GM18867 (cell line): ENCODE measurements at regions not wholly inside any gene's neighbourhood (a gene's known extent, or its start where the extent isn't known, plus 50 kb on each side); places are given as distances from the start of the nearest gene placed in this dataset.
"Not testable (repeated sequence)": the region's sequence is repeated elsewhere in the genome, so short reads cannot be mapped to it uniquely, and the experiment has no call there.

Experiments used
- ATAC-seq: cut with Tn5 transposase; IDR thresholded peaks from one replicate; pipeline ENCODE4 v1.9.1; 2021; ENCODE audit warnings: mild to moderate bottlenecking, moderate library complexity; ENCODE audit not compliant: unreplicated experiment

DNA sequence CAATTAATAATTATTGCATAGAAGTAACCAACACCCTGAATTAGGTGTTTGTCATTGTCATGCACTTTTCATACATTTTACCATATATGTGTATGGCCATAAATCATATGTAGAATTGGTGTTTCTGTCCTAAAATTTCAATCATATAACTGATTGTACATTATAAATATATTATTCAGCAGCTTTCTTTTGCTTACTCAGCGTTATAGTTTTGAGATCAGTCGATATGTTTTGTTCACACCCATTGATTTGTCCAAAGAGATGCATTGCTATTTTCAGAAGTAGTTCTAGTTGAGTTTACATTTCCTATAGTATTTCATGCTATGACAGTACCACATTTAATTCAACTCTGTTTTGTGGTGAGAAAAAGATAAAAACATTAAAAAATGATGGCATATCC is 50.5 kb upstream of the PARP4 start:
- no peak for ATAC-seq

DNA sequence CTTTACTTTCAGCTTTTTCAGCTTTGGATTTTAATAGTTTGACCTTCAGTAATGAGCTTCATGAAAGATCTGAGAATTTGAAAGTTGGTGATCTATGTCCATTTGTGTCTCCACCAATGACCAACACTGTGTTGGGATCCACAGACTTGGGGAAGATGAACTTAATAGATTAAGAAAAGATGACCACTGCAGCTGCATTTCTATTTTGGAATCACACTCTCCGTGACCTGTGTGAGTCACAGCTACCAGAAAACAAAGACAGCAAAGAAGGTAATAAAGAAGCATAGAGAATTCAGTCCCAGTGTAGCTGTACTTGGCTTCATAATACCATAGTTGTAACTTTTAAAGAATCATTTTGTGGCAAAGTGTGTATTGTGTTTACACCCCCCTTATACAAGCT is 51.4 kb upstream of the PARP4 start:
- ATAC-seq = not testable (repeated sequence)

DNA sequence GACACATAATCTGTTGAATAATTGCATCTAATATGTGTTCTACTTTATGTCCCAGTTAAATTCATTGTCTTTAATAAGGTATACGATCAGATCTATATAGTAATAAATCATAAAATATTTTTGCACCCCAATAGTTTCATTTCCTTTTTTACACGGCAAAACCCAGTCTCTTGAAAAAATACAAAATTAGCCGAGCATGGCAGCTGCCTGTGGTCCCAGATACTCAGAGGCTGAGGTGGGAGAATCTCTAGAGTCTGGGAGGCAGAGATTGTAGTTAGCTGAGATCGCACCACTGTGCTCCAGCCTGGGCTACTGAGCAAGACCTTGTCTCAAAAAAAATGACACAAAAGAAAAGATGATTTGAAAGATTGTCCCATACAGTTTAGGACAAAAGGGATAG is 52.3 kb upstream of the PARP4 start:
- peak; percentile 62 for ATAC-seq

DNA sequence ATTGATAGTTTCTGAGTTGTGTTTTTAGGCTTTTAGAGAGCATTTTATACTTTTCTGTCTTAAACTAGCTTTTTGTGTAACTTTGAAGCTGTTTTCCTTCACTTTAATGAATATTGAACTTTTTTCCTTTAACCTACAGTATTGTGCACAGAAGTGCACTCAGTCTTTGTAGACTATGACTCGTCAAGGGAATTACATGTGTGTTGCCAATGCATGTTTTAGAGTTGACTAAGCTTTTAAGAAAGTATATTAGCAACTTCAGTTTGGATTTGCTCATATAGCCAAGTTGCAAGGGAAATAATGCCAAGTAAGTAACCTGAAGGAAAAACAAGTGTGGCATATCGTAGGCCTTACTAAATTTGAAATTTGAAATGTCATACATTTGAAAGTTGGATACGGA is 55.0 kb upstream of the PARP4 start:
- not testable (repeated sequence) for ATAC-seq

DNA sequence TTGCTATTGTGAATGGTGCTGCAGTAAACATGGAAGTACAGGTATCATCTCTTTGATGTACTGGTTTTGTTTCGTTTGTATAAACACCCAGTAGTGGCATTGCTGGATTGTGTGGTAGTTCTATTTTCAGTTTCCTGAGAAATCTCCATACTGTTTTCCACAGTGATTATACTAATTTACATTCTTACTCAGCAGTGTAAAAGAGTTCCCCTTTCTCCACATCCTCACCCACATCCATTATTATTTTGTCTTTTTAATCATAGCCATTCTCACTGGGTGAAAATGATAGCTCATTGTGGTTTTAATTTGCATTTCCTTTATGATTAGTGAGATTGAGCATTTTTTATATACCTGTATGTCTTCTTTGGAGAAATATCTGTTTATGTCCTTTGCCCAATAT is 62.3 kb upstream of the PARP4 start:
- ATAC-seq = no peak

DNA sequence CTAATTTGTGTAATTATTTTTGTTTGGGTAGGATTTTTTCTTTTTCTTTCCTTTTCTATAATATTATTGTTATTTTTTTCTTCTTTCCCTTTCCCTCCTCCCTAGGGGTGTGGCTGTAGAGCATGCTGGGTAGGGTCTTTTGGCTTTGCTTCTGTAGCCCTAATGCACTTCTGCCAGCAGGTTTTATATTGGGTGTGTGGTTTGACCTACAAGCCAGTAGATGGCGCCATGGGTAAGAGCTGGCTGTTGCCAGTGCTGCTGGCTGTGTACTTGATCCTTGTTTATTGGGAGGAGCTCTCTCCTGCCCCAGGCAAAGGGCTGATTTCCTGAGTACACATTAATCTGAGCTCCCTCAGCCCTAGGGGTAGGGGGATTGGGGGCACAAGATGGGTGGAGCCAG is 67.7 kb upstream of the PARP4 start:
- ATAC-seq = not testable (repeated sequence)

DNA sequence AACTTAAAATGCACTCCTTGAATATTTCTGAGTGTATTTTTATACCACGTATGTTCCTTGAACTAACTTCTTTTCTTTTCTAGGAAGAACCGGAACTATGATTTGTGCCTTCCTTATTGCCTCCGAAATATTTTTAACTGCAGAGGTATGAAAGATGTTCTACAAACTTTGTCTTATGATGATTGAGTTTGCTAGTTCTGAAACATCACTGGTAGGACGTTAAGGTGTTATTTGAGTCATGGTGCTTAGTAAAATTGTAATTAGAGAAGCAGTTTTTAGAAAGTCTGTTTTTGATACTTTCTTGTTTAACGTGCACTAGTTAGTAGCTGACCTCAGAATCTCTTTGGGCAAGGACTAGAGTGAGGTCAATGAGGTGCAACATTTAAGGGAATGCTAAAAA is 69.0 kb upstream of the PARP4 start:
- ATAC-seq = not testable (repeated sequence)

DNA sequence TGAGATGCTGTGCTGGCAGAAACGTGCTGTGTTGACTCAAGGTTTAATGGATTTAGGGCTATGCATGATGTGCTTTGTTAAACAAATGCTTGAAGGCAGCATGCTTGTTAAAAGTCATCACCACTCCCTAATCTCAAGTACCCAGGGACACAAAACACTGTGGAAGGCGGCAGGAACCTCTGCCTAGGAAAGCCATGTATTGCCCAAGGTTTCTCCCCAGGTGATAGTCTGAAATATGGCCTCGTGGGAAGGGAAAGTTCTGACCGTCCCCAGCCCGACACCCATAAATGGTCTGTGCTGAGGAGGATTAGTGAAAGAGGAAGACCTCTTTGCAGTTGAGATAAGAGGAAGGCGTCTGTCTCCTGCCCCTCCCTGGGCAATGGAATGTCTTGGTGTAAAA is 79.1 kb upstream of the PARP4 start:
- not testable (repeated sequence) for ATAC-seq

DNA sequence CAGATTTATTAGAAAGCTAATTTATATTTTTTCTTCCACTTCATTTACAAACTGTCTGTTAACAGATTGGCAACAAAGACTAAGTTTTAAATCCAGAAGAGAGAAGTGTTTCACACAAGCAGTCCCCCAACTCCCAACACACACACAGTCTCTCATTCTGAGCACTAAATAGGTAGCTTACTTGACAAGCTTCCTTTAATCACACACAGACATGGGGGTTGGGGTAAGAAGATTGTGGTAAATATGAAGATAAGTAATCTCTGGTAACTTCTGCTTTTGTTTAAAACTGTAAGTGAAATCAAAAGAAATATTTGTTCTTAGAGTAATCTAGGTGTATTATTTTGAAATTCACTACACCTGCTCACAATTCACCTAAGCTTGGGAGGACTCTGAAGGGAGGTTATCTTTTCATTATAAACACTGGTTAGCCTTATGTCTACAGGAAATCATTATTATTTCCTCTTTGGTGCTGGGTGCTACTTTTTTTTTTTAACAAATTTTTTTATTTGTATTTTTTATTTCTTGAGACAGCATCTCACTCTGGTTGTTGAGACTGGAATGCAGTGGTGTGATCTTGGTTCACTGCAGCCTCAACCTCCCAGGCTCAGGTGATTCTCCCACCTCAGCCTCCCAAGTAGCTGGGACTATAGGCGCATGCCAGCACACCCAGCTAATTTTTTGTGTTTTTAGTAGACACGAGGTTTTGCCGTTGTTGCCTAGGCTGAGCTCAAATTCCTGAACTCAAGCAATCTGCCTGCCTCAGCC is 82.1 kb upstream of the ATP12A start:
- ATAC-seq = not testable (repeated sequence)

DNA sequence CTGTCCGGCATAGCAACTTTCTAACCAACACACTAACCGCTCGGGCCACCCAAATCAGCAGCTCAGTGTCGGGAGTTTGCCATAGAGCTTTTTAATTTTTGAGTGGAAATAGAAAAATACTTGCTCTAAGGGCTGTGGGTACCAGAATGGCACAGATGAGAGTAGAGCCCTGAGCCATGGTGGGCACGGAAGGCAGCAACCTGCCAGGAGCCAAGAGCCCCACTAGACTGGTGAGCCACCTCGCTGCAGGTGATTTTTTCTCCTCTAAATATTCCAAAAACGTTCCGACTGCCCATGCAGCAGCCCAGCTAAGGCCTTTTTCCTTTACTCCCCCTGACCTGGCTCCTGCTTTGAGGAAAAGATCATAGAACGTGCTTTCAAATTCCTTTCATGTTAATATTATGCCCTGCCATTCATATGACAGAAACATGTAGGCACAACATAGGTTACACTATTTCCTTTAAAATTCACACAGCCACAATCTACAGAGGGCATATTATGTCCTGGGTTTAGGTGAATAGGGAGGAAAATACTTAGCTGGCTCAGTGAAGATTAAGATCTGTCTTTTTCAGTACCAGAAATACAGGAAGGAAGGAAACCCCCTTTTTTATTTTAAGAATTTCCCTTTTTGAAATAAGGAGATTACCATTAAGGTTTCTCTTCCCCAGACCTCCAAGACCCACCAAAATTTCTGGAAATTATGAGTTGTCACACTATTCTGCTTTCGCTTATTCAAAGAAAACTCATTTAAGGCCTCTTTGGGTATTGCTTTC is 81.0 kb upstream of the ATP12A start:
- not testable (repeated sequence) for ATAC-seq

DNA sequence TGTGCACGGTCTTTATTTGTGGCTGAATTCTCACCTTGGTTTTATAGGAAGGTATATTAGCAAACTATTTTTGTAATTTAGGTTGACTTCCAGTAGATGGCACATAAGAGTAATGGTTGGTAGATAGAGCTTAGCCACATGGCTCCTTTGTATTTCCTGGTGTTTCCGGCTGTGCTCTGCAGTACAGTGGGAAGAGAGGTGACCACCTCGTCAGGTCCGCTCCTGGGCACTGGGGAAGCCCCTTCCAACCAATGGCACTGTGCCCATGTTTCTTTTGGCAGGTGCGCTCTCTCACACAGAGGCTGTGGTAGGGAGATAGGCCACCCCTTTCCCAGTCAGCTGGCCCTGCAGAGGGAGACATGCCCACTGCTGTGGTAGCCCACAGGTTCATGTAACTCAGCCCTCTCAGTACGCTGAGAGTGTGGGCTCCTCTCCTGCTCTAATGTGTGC is 74.3 kb upstream of the ATP12A start:
- no peak for ATAC-seq

DNA sequence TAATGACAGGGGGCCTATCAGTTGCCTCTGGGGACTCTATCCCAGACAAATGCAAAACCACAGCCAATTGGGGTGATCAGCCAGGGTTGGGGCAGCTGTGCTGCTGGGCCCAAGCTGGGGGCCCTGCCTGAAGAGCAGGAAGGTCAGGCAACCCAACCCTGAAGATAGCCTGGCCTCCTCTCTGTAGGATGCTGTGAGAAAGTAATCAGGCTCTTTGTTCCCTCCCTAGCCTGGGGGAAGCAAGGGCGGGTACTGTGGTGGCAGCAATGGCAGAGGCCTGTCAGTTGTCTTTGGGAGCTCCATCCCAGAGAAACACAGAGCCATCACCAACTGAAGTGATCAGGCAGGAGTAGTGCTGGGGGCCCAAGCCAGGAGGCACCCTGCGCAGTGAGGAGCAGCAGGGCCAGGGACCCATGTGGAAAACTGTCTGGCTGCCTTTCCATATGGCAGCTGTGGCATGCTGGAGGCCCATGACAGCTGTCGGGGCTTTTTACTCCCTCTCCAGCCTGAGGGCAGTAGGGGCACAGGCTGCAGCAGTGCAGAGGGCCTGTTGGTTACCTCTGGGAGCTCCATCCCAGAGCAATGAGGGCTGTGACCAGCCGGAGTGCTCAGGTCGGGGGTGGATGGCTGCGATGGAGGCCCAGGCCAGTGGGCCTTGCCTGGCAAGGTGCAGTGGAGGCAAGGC is 73.6 kb upstream of the ATP12A start:
- no peak for ATAC-seq

DNA sequence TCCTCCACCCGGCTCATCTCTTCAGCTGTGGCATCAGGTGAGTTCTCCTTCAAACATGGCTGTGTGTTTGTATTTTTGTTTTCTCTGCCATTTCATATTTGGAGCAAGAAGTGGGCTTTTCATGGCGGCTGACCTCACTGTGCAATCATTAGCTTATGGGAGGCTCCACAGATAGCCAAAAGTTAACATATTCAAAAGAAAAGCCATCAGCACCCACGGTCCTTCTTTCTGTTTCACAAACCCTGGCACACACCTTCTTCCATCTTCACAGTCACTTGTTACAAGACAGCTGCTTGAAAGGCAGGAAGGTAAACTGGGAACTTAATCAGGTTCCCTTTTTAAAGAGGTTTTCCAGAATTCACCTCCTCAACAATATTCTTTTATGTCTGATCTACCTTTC is 69.3 kb upstream of the ATP12A start:
- ATAC-seq = no peak

DNA sequence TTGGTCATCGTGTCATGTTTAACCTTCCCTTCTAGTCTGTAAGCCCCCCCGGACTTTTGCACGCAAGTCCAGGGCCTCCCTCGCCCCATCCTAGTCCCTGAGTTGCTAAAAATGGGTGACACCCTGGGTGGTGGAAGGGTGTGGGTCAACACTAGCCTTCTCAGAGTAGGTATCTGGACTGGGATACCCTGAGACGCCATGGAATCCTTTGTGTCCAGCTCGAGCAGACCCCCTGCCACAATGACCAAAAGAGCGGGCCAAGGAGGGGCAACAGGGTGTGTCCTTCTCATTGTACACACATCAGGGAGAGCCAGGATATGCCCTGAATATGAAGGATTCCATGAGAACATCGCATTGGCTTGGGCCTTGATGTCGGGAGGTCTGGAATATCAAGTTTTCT is 67.5 kb upstream of the ATP12A start:
- ATAC-seq = no peak

DNA sequence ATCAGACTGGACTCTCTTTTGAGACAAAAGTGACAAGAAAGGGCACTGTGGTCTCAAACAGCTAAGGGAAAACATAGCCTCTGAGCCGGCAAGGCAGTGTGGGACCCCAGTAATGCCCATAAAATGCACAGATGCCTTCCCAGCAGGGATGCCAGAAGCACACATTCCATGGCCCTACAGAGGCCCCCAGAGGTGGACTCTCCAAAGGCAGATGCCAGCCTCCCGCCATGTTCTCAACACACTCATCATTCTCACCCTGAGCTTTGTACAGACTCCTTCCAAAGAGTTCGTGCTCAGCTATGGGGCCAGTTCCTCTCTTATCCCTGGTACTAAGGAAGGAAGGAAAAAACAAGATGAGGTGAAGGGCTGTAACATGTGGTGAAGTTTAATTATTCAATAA is 67.1 kb upstream of the ATP12A start:
- ATAC-seq = no peak

DNA sequence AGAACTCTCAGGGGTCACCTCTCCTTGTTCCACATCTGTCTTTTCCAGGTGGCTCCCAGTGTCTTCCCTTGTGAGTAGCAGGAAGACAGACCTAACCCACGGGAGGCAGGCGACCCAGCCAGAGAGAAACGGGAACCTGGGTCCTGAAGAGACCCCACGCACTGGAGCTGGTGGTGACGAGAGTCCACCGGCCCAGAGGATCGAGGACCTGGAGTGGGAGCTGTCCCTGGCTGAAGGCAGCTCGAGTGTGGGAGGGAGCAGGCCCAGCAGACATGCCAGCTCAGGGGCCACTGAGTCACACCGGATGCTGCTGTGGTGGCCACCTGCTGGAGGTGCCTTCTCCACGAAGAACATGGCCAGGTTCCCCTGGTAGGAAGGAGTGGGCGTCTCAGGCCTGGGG is 66.5 kb upstream of the ATP12A start:
- no peak for ATAC-seq

DNA sequence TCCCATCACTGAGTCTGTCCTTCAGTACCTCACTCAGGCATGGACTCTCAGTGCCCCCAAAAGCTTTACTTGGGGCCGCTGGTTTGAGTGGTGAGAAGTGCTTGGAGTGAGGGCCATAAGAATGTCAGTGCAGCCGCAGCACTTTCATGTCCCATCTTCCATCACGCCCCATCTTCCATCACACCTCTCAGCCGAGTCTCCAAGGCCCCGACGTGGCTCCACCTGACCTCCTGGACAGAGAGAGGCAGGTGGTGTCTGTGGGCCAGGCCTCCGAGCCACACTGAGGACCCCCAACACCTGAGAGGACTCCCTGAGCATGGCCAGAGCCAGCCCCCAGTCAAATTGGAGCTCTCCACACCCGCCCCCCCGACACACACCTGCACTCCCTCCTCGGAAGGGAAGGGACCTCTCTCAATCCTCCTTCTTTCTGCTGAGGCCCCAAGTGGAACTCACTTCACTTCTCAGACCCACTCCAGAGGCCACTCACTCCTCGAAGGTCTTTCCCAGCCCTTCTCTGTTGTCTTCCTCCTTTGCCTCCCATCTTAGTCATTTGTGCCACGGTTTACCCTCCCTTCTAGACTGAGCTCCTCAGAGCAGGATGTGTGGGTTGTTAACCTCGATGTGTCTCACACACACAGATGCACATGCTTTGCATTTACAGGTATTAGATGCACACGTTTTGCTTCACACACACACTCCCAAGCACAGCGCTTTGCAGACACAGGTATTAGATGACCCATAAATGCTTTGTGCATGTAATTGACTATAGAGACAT is 65.7 kb upstream of the ATP12A start:
- ATAC-seq = no peak

DNA sequence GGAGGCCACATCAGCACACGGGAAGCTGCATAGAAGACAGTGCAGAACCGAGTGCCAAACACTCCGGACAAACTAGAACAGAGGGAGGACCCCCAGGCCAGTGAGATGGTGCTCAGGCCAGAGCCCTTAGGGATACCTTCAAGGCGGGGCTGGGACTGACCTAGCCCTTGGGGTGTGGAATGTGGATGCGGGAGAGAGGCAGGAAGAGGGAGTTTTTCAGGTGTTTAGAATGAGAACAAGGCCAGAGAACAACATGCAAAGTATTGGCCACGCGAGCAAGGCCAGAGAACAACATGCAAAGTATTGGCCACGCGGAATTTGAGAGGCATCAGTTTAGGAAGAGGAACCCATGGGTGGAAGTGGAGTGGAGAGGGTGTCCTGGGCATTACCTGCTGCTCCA is 65.1 kb upstream of the ATP12A start:
- ATAC-seq = no peak

DNA sequence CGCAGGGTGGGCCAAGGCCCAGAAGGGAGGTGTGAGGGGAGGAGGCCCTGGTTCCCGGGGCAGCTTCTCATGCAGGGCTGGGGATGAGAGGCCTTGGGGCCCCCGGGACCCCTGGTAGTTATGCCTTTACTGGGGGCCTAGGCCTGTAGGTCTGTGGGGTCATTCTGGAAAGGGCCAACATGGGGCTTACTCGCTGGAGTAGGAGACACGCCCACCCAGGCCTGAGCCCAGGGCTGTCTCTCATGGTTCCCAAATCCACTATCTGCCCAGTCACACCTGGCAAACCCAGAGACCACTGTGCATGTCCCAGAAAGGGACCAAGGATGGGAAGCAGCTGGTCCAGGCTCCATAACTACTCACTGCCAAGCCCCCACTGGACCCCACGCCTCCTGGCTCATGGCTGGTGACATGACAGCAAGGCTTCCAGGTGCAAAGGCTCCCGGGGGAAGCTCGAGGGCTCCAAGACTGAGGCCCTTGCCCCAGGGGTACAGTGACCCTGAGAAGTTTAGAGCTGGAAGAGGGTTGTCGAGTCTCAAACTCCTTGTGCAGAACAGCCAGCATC is 64.2 kb upstream of the ATP12A start:
- no peak for ATAC-seq

DNA sequence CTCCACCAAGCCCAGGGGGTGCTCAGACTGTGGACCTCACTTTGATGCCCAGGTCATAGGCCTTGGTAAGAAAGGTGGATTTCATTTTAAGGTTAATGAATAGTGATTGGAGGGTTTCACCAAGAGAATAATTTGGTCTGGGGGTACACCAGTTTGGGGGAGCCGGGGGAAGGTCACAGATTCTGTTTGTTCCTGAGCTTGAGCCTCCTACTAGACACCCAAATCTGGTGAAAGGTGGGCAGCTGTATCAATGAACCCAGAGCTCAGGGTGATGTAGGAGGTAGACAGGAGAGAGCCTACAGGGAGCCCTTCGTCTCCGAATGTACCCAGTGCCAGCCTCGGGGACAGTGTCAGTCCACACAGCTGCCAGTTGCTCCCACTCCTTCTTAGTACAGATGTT is 63.7 kb upstream of the ATP12A start:
- ATAC-seq = no peak
